Gastrocnemius medialis (tissue), 4 donors: ENCODE measurements at regions not wholly inside any gene's neighbourhood (a gene's known extent, or its start where the extent isn't known, plus 50 kb on each side); places are given as distances from the start of the nearest gene placed in this dataset.

Experiments used
- ATAC-seq, 2 donors: fragments of 150-250 bp; one replicate each; pipeline ENCODE4 v1.9.1; 2016
- DNase-seq, 2 donors: peaks; one replicate each; pipeline ENCODE4 v3.0.0-alpha.2; 2019
- H3K27ac ChIP-seq, 4 donors: fragments of 200-600 bp; sonication (generic); 1 replicate in 1 of 4; 2 replicates in 3 of 4; pipeline ENCODE4 v1.5.1; 2016 to 2018; ENCODE audit warnings: mild to moderate bottlenecking in 2 of 4, moderate library complexity in 1 of 4
- H3K27me3 ChIP-seq, 3 donors: fragments of 200-600 bp; sonication (generic) in 2 of 3; 1 replicate in 1 of 3; 2 replicates in 2 of 3; pipeline versions ENCODE4 v1.5.1 to v1.6.0; 2016 to 2019; ENCODE audit warnings: mild to moderate bottlenecking in 1 of 3, moderate library complexity in 1 of 3
- H3K36me3 ChIP-seq, 2 donors: fragments of 200-600 bp; sonication (generic) in 1 of 2; one replicate each; pipeline ENCODE4 v1.5.1; 2017 to 2018
- H3K4me1 ChIP-seq, 2 donors: fragments of 200-600 bp; sonication (generic) in 1 of 2; one replicate each; pipeline ENCODE4 v1.5.1; 2016 to 2017; ENCODE audit warnings: mild to moderate bottlenecking in 2 of 2
- H3K4me3 ChIP-seq, 4 donors: fragments of 200-600 bp; sonication (generic) in 3 of 4; 1 replicate in 1 of 4; 2 replicates in 3 of 4; pipeline ENCODE4 v1.5.1; 2016 to 2019; ENCODE audit warnings: mild to moderate bottlenecking in 2 of 4
- H3K9me3 ChIP-seq, 3 donors: fragments of 200-600 bp; sonication (generic) in 2 of 3; 1 replicate in 1 of 3; 2 replicates in 2 of 3; pipeline ENCODE4 v1.5.1; 2016 to 2019
- POLR2A ChIP-seq, 2 donors: fragments of 450-650 bp; IDR thresholded peaks; one replicate each; pipeline ENCODE4 v1.6.1; 2017; ENCODE audit warnings: antibody characterized with exemption in 2 of 2, mild to moderate bottlenecking in 2 of 2, moderate library complexity in 2 of 2
- in situ Hi-C, 4 donors: fragments of 200-750 bp; cut with MboI; loops; one replicate each; pipeline versions ENCODE4 v1.15.0 to v1.8.0; 2017; ENCODE audit warnings: low sequenced_read_pairs in 4 of 4
- intact Hi-C: fragments of 100-400 bp; cut with DNase I; formaldehyde crosslinking; loops from one replicate; pipeline ENCODE4 v1.15.1; 2023; ENCODE audit warnings: low total_unique reads
- TF ChIP-seq, protein P1 (sequence below), 5 experiments: fragments of 450-650 bp in 3 of 5; fragments of 200-600 bp in 2 of 5; sonication (generic) in 2 of 5; IDR thresholded peaks in 4 of 5; conservative IDR thresholded peaks in 1 of 5; 1 replicate in 4 of 5; 2 replicates in 1 of 5; pipeline ENCODE4 v1.5.1; 2016 to 2019; ENCODE audit warnings: antibody characterized with exemption in 5 of 5, mild to moderate bottlenecking in 3 of 5, moderate library complexity in 3 of 5

DNA sequence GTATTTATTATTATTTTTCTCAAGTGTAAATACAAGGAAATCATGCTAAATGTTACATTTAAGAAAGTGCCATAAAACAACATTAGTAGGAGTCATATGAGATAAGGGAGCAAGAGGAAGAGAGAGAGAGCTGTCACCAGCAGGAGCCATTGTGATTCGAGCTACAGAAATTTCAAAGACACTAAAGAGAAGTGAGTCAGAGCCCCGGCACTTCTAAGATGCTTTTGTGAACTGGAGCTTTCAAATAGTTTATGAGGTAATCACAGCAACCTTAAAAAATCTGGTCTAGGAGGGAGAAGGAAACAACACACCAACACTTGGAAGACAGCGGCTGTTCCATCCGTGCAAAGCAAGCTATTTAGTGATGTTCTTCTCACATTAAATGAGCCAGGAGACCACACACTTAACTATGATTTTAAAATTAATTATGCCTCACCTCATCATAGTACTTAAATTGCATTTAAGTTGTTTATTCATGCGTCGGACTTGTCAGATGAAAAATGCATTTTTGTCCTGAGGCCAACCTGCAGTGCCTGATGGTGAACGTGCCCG lies 382.7 kb upstream of the SALL3 start:
- Histone ChIP-seq H3K4me3 (no peak overlapping the region), H3K9me3 (no peaks in the 10 kb centered on the region), H3K4me1 (no peaks in the 10 kb centered on the region), H3K27ac (no peak overlapping the region), H3K36me3 (no peaks in the 10 kb centered on the region), H3K27me3 (no peaks in the 10 kb centered on the region)
- DNase-seq (no peak), ATAC-seq (no peak)
- in situ Hi-C loops (no loop called here), intact Hi-C loops (no loop called here)
- no peak for TF ChIP-seq POLR2A (IDR thresholded peaks at IDR 0.05)
- TF ChIP-seq, protein P1, sequence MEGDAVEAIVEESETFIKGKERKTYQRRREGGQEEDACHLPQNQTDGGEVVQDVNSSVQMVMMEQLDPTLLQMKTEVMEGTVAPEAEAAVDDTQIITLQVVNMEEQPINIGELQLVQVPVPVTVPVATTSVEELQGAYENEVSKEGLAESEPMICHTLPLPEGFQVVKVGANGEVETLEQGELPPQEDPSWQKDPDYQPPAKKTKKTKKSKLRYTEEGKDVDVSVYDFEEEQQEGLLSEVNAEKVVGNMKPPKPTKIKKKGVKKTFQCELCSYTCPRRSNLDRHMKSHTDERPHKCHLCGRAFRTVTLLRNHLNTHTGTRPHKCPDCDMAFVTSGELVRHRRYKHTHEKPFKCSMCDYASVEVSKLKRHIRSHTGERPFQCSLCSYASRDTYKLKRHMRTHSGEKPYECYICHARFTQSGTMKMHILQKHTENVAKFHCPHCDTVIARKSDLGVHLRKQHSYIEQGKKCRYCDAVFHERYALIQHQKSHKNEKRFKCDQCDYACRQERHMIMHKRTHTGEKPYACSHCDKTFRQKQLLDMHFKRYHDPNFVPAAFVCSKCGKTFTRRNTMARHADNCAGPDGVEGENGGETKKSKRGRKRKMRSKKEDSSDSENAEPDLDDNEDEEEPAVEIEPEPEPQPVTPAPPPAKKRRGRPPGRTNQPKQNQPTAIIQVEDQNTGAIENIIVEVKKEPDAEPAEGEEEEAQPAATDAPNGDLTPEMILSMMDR (IDR thresholded peaks at IDR 0.05 in 4 of 5, conservative IDR thresholded peaks at IDR 0.05 in 1 of 5): no peak

DNA sequence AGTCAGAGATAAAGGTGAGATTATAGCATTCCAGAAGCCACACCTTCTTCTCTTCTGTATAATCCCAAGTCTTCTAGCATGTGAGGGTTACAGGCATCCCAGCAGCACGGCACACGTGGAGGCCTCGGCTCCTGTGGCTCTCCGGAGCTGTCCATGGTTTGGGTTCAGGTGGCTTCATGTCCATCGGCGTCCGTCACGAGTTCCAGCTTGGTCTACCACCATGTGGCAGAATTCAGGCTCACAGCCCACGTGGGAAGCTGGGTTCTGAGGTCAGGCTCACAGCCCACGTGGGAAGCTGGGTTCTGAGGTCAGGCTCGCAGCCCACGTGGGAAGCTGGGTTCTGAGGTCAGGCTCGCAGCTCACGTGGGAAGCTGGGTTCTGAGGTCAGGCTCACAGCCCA lies 378.3 kb upstream of the SALL3 start:
- H3K27ac ChIP-seq: no peak overlapping the region
- ATAC-seq (no peak), DNase-seq (no peak)
- H3K36me3 ChIP-seq: no peaks in the 10 kb centered on the region
- no peak overlapping the region for H3K4me3 ChIP-seq
- H3K27me3 ChIP-seq: no peaks in the 10 kb centered on the region
- in situ Hi-C loops (no loop called here), intact Hi-C loops (no loop called here)
- no peak for TF ChIP-seq POLR2A (IDR thresholded peaks at IDR 0.05)
- TF ChIP-seq, protein P1 (IDR thresholded peaks at IDR 0.05 in 4 of 5, conservative IDR thresholded peaks at IDR 0.05 in 1 of 5): no peak
- H3K4me1 ChIP-seq: no peaks in the 10 kb centered on the region
- no peaks in the 10 kb centered on the region for H3K9me3 ChIP-seq

DNA sequence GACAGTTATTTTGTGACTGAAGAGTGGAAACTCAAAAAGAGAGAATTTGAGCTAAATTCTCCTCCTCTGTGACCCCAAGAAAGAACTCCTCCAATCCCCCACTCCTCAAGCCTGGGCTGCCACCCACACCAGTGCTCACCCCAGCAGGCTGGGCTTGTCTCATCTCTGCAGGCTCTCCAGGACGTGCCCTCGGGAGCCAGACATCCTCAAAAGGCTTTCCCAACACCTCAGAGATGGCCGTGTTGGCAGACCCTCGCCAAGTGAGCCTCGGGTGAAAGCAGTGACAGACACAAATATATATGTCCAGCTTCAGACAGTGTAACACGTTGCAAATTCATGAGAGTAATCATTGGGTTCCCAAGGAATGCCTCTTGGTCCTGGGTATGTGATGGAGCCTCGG lies 377.7 kb upstream of the SALL3 start:
- Histone ChIP-seq H3K27ac (no peak overlapping the region), H3K27me3 (no peaks in the 10 kb centered on the region), H3K4me1 (no peaks in the 10 kb centered on the region), H3K9me3 (no peaks in the 10 kb centered on the region), H3K4me3 (no peak overlapping the region), H3K36me3 (no peaks in the 10 kb centered on the region)
- in situ Hi-C loops: no loop called here
- intact Hi-C loops: no loop called here
- no peak for TF ChIP-seq POLR2A (IDR thresholded peaks at IDR 0.05)
- TF ChIP-seq, protein P1 (IDR thresholded peaks at IDR 0.05 in 4 of 5, conservative IDR thresholded peaks at IDR 0.05 in 1 of 5): no peak
- DNase-seq: no peak
- ATAC-seq: no peak

DNA sequence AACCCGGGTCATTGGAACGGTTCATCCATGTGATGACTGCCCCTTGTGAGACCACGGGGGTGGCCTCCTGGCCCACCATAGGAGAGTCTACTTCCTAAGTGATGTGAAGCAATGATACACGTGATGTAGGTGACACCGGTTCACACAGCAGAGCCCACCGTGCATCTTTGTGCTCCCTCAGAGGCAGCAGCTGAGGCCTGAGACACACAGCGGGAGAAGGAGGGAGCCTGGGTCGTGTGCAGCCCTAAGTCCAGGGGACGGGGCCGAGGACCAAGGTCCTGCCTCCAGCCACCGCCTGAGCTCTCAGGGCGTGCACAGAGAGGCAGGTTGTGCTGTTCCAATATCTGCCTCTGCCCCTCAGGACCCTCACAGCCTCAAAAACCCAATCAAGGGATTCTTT lies 377.2 kb upstream of the SALL3 start:
- intact Hi-C loops: no loop called here
- TF ChIP-seq, protein P1 (IDR thresholded peaks at IDR 0.05 in 4 of 5, conservative IDR thresholded peaks at IDR 0.05 in 1 of 5): no peak
- no peak for TF ChIP-seq POLR2A (IDR thresholded peaks at IDR 0.05)
- no peak overlapping the region for H3K27ac ChIP-seq
- DNase-seq (no peak), ATAC-seq (no peak)
- H3K4me1 ChIP-seq: no peaks in the 10 kb centered on the region
- H3K27me3 ChIP-seq: no peaks in the 10 kb centered on the region
- in situ Hi-C loops: no loop called here
- H3K36me3 ChIP-seq: no peaks in the 10 kb centered on the region
- no peak overlapping the region for H3K4me3 ChIP-seq
- H3K9me3 ChIP-seq: no peaks in the 10 kb centered on the region
